AG04450 (cell line): ENCODE measurements at regions not wholly inside any gene's neighbourhood (a gene's known extent, or its start where the extent isn't known, plus 50 kb on each side); places are given as distances from the start of the nearest gene placed in this dataset.

Experiments
- CTCF ChIA-PET: fragments of 300-600, 350-600 bp; formaldehyde crosslinking; extraction: SDS; loops from one replicate; lab custom pipeline; 2022; ENCODE audit warnings: antibody characterized with exemption, inconsistent platforms; lab: Charles Lee
- POLR2A ChIA-PET: fragments of 350-600 bp; formaldehyde crosslinking; extraction: SDS; loops from one replicate; lab custom pipeline; 2021; ENCODE audit warnings: antibody characterized with exemption, inconsistent platforms; lab: Yijun Ruan, JAX
- DNase-seq: peaks from one replicate; pipeline ENCODE4 v3.0.0-alpha.2; 2011; ENCODE audit warnings: low read depth, low spot score
- H3K27ac ChIP-seq: one replicate; pipeline ENCODE4 v1.5.1; 2012; ENCODE audit warnings: low read depth, low read length, control low read depth
- H3K27me3 ChIP-seq: one replicate; pipeline ENCODE4 v1.6.0; 2012; ENCODE audit warnings: low read length; ENCODE audit not compliant: control insufficient read depth, insufficient read depth
- H3K4me3 ChIP-seq: 2 replicates; pipeline ENCODE4 v1.5.1; 2011; ENCODE audit warnings: mild to moderate bottlenecking, low read depth, low read length, control low read depth
- H3K9me3 ChIP-seq: 2 replicates; pipeline ENCODE4 v1.5.1; 2012; ENCODE audit warnings: low read length; ENCODE audit not compliant: control insufficient read depth, insufficient read depth
- CTCF ChIP-seq: IDR thresholded peaks from 2 replicates; pipeline ENCODE4 v1.5.1; 2011; ENCODE audit warnings: low read depth, low read length, control low read depth, inconsistent platforms

GRCh38 chr5:156230887-156231286 is 96.1 kb upstream of the SGCD start:
- no peak for TF ChIP-seq CTCF
- ChIA-PET POLR2A (no interaction called here), CTCF (no interaction called here)
- Histone ChIP-seq H3K9me3 (peaks cover 2% of the 10 kb centered on the region; the same call in 1 of the 2 replicates), H3K27me3 (no peaks in the 10 kb centered on the region), H3K27ac (no peak overlapping the region), H3K4me3 (no peak overlapping the region)
- no peak for DNase-seq

- no peak for TF ChIP-seq CTCF
- no peaks in the 10 kb centered on the region for H3K27me3 ChIP-seq
- no peak for DNase-seq
- no peak overlapping the region for H3K27ac ChIP-seq
- ChIA-PET CTCF (interaction anchor here (0.7 kb wide), 1 partner anchor 56 kb away, joined by 3 read pairs; no protein-coding TSS in a partner anchor), POLR2A (no interaction called here)
- H3K9me3 ChIP-seq = peaks cover 2% of the 10 kb centered on the region; the same call in 1 of the 2 replicates
- H3K4me3 ChIP-seq = no peak overlapping the region
Observed at GRCh38 chr5:156232251-156232869, 94.6 kb upstream of the SGCD start.

- Histone ChIP-seq H3K27ac (no peak overlapping the region), H3K4me3 (no peak overlapping the region), H3K27me3 (no peaks in the 10 kb centered on the region), H3K9me3 (no peaks in the 10 kb centered on the region)
- POLR2A ChIA-PET = no interaction called here
- no peak for DNase-seq
- CTCF ChIA-PET = no interaction called here
- no peak for TF ChIP-seq CTCF
Observed at GRCh38 chr5:156237361-156237760, 89.6 kb upstream of the SGCD start.

- Histone ChIP-seq H3K9me3 (no peaks in the 10 kb centered on the region), H3K27ac (no peak overlapping the region), H3K4me3 (no peak overlapping the region), H3K27me3 (no peaks in the 10 kb centered on the region)
- no peak for DNase-seq
- CTCF ChIA-PET = no interaction called here
- POLR2A ChIA-PET = no interaction called here
- TF ChIP-seq CTCF = no peak
Observed at GRCh38 chr5:156239800-156240199, 87.2 kb upstream of the SGCD start.

- no peak for DNase-seq
- TF ChIP-seq CTCF = no peak
- Histone ChIP-seq H3K4me3 (no peak overlapping the region), H3K27ac (no peak overlapping the region), H3K27me3 (no peaks in the 10 kb centered on the region), H3K9me3 (no peaks in the 10 kb centered on the region)
- CTCF ChIA-PET = no interaction called here
- POLR2A ChIA-PET = no interaction called here
Observed at GRCh38 chr5:156240414-156240813, 86.5 kb upstream of the SGCD start.
